ENCODE measurements at regions not wholly inside any gene's neighbourhood (a gene's known extent, or its start where the extent isn't known, plus 50 kb on each side); places are given as distances from the start of the nearest gene placed in this dataset.

DNA sequence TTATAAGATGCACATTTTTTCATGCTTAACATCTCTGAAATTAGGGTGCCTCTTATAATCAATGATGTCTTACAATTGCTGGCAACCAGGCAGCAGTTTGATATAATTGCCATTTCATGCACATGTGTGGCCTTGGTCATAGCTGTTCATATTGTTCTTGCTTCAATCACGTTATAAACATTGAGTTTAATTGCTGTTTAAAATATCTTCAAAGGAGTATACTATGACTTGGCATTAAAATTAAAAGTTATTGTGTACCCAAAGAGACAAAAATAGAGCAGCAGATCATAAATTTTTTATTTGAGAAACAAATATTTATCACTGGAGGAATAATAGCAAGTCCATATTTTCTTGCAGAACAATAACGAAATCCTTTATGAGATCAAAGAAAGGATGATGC is 325.5 kb downstream of the LMX1A start:
- H3K27me3 ChIP-seq, result no peaks in the 10 kb centered on the region
- no peaks in the 10 kb centered on the region for H3K9me3 ChIP-seq
- DNase-seq, result no peak
- no peak for ATAC-seq (ENCODE audit: low FRiP score in 2 of 2)
- TF ChIP-seq EP300 (IDR thresholded peaks at IDR 0.05), result no peak
- TF ChIP-seq CTCF (IDR thresholded peaks at IDR 0.05), result no peak
- TF ChIP-seq POLR2A (IDR thresholded peaks at IDR 0.05), result no peak
- no peak for TF ChIP-seq POLR2AphosphoS5 (IDR thresholded peaks at IDR 0.05)
- H3K27ac ChIP-seq, result no peak overlapping the region
- WGBS, 2 donors, result 66 to 71% methylated on average over 2 of the region's 2 CpGs
- H3K4me3 ChIP-seq, result no peak overlapping the region
- H3K36me3 ChIP-seq, result no peaks in the 10 kb centered on the region
- no peaks in the 10 kb centered on the region for H3K4me1 ChIP-seq

DNA sequence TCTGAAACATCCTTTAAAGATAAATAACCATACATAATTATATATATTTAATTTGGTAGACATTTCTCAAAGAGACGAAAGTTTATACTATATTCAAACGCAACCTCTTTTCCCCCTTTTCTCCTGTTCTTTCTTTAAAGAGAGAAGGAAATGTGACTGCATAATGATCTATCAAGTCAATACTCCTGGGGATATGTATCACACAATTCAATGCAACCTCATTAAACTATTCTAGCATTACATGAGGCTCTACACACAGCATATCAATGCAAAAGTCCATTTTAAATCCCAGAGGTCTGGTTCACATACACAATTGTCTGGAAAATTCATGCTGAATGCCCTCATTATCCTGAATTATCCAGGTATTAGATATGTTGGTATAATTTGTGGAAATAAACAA is 330.7 kb downstream of the LMX1A start:
- DNase-seq (no peak), ATAC-seq (ENCODE audit: low FRiP score in 2 of 2) (no peak)
- no peak for TF ChIP-seq CTCF (IDR thresholded peaks at IDR 0.05)
- TF ChIP-seq POLR2AphosphoS5 (IDR thresholded peaks at IDR 0.05), result no peak
- TF ChIP-seq EP300 (IDR thresholded peaks at IDR 0.05), result no peak
- no peak for TF ChIP-seq POLR2A (IDR thresholded peaks at IDR 0.05)
- H3K4me1 ChIP-seq, result no peaks in the 10 kb centered on the region
- H3K4me3 ChIP-seq, result no peak overlapping the region
- H3K36me3 ChIP-seq, result no peaks in the 10 kb centered on the region
- peaks cover 0 to 9% (median 7%) of the 10 kb centered on the region in 4 donors for H3K9me3 ChIP-seq
- H3K27me3 ChIP-seq, result no peaks in the 10 kb centered on the region
- H3K27ac ChIP-seq, result no peak overlapping the region
- WGBS, 2 donors, result 95 to 96% methylated on average over 2 of the region's 2 CpGs

- Histone ChIP-seq H3K27ac (no peak overlapping the region), H3K4me1 (no peaks in the 10 kb centered on the region), H3K9me3 (no peaks in the 10 kb centered on the region), H3K27me3 (no peaks in the 10 kb centered on the region), H3K4me3 (no peak overlapping the region), H3K36me3 (no peaks in the 10 kb centered on the region)
- TF ChIP-seq POLR2AphosphoS5 (IDR thresholded peaks at IDR 0.05) (no peak), EP300 (IDR thresholded peaks at IDR 0.05) (no peak), POLR2A (IDR thresholded peaks at IDR 0.05) (no peak), CTCF (IDR thresholded peaks at IDR 0.05) (no peak)
- ATAC-seq (ENCODE audit: low FRiP score in 2 of 2), result no peak
- WGBS, 2 donors, result 88 to 92% methylated on average over 4 of the region's 4 CpGs
- DNase-seq, result no peak
Measured at GRCh38 chr1:165014753-165015152, 341.8 kb downstream of the LMX1A start.

GRCh38 chr1:165011991-165012531 is 344.5 kb downstream of the LMX1A start:
- Histone ChIP-seq H3K27ac (no peak overlapping the region), H3K4me1 (no peaks in the 10 kb centered on the region), H3K36me3 (no peaks in the 10 kb centered on the region), H3K9me3 (no peaks in the 10 kb centered on the region), H3K4me3 (no peak overlapping the region), H3K27me3 (no peaks in the 10 kb centered on the region)
- ATAC-seq (ENCODE audit: low FRiP score in 2 of 2) (no peak), DNase-seq (no peak)
- TF ChIP-seq EP300 (IDR thresholded peaks at IDR 0.05) (no peak), POLR2A (IDR thresholded peaks at IDR 0.05) (no peak), POLR2AphosphoS5 (IDR thresholded peaks at IDR 0.05) (no peak), CTCF (IDR thresholded peaks at IDR 0.05) (no peak)
- 36% methylated on average over 1 of the region's 1 CpG for WGBS, 2 donors

DNA sequence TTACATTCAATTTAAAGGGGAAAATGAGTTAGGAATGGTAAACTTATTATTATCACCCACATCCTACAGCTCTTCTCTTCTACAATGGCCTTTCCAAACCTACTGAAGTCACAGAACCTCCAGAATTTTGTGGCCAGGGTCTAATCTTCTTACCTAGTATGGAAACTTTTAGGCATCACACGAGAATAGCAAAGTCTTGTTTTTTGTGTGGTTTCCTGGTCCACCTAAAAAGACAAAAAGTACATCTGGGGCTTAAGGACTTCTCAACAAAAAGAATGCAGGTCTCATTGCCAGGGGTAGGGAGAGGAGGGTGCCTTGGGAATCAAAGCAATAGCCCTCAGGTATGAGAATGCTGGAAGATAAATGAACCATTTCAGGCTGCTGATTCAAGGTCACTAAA is 345.3 kb downstream of the LMX1A start:
- Histone ChIP-seq H3K27me3 (no peaks in the 10 kb centered on the region), H3K36me3 (no peaks in the 10 kb centered on the region), H3K27ac (no peak overlapping the region), H3K4me3 (no peak overlapping the region), H3K9me3 (no peaks in the 10 kb centered on the region), H3K4me1 (peaks cover 0 to 3% (median 0%) of the 10 kb centered on the region in 4 donors)
- DNase-seq (no peak), ATAC-seq (ENCODE audit: low FRiP score in 2 of 2) (no peak)
- WGBS, 2 donors, result 59 to 72% methylated on average over 1 of the region's 1 CpG
- TF ChIP-seq POLR2A (IDR thresholded peaks at IDR 0.05) (no peak), CTCF (IDR thresholded peaks at IDR 0.05) (no peak), POLR2AphosphoS5 (IDR thresholded peaks at IDR 0.05) (no peak), EP300 (IDR thresholded peaks at IDR 0.05) (no peak)
